HCT116 (cell line): ENCODE measurements at regions not wholly inside any gene's neighbourhood (a gene's known extent, or its start where the extent isn't known, plus 50 kb on each side); places are given as distances from the start of the nearest gene placed in this dataset.

Experiments used
- EZH2 ChIP-seq: fragments of 200-600 bp; sonication (generic); IDR thresholded peaks from 2 replicates; pipeline ENCODE4 v1.6.1; 2017; ENCODE audit warnings: antibody characterized with exemption, mixed run types
- POLR2A ChIP-seq: IDR thresholded peaks from 2 replicates; pipeline ENCODE4 v1.7.0; 2011; ENCODE audit warnings: borderline replicate concordance; ENCODE audit not compliant: insufficient read depth, insufficient read length; ENCODE audit errors: extremely low read depth
- POLR2AphosphoS5 ChIP-seq: IDR thresholded peaks from 2 replicates; pipeline ENCODE4 v1.6.1; 2011; ENCODE audit warnings: mild to moderate bottlenecking, low read depth, low read length, moderate library complexity
- ZNF274 ChIP-seq: fragments of 200-500 bp; sonication (Bioruptor generic); IDR thresholded peaks from 2 replicates; pipeline ENCODE4 v1.6.1; 2014; ENCODE audit warnings: mild to moderate bottlenecking, low read depth, low read length, inconsistent platforms
- TF ChIP-seq, protein P1 (sequence below): IDR thresholded peaks from 2 replicates; pipeline ENCODE4 v1.6.1; 2012
- TF ChIP-seq, protein P2 (sequence below), 3 experiments: fragments of 200-600 bp in 1 of 3; sonication (generic) in 1 of 3; IDR thresholded peaks in 2 of 3; conservative IDR thresholded peaks in 1 of 3; 2 replicates each; pipeline ENCODE4 v1.5.1; 2012 to 2017; ENCODE audit warnings: low read depth in 2 of 3, low read length in 2 of 3, antibody characterized with exemption in 1 of 3, borderline replicate concordance in 1 of 3, control low read depth in 1 of 3, mild to moderate bottlenecking in 1 of 3, mixed read lengths in 1 of 3, mixed run types in 1 of 3, moderate library complexity in 1 of 3; ENCODE audit not compliant: insufficient read depth in 1 of 3

DNA sequence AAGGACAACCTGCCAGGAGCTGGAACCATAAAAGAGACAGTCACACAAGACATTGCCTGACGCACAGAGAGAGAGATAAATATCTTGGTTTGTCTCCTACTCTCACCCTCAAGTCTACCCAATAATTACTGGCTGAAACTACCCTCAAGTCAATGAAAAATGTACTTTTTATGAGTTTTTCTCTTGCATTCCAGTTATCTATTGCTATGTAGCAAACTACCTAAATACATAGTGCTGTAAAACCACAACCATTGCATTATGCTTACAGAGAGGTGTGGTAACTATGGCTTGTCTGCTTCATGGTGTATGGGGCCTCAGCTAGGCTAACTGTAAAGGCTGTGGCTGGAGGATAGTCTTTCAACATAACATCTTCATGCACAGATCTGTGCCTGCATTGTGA lies 247.8 kb downstream of the HAO1 start:
- TF ChIP-seq POLR2AphosphoS5 (no peak), POLR2A (no peak), ZNF274 (no peak), EZH2 (no peak)
- TF ChIP-seq, protein P1, sequence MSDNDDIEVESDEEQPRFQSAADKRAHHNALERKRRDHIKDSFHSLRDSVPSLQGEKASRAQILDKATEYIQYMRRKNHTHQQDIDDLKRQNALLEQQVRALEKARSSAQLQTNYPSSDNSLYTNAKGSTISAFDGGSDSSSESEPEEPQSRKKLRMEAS, result no peak
- TF ChIP-seq, protein P2, sequence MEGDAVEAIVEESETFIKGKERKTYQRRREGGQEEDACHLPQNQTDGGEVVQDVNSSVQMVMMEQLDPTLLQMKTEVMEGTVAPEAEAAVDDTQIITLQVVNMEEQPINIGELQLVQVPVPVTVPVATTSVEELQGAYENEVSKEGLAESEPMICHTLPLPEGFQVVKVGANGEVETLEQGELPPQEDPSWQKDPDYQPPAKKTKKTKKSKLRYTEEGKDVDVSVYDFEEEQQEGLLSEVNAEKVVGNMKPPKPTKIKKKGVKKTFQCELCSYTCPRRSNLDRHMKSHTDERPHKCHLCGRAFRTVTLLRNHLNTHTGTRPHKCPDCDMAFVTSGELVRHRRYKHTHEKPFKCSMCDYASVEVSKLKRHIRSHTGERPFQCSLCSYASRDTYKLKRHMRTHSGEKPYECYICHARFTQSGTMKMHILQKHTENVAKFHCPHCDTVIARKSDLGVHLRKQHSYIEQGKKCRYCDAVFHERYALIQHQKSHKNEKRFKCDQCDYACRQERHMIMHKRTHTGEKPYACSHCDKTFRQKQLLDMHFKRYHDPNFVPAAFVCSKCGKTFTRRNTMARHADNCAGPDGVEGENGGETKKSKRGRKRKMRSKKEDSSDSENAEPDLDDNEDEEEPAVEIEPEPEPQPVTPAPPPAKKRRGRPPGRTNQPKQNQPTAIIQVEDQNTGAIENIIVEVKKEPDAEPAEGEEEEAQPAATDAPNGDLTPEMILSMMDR (IDR thresholded peaks at IDR 0.05 in 2 of 3, conservative IDR thresholded peaks at IDR 0.05 in 1 of 3; ENCODE audit: borderline replicate concordance in 1 of 3, insufficient read depth in 1 of 3, low read depth in 2 of 3, low read length in 2 of 3), result no peak
